Testis (tissue), 2 donors: ENCODE measurements at regions not wholly inside any gene's neighbourhood (a gene's known extent, or its start where the extent isn't known, plus 50 kb on each side); places are given as distances from the start of the nearest gene placed in this dataset.

Experiments used
- CTCF ChIP-seq, 3 experiments: fragments of 450-650 bp in 2 of 3; fragments of 200-600 bp in 1 of 3; sonication (generic) in 1 of 3; IDR thresholded peaks; one replicate each; pipeline ENCODE4 v1.5.1; 2016 to 2019; ENCODE audit warnings: antibody characterized with exemption in 3 of 3, mild to moderate bottlenecking in 2 of 3, moderate library complexity in 1 of 3
- POLR2A ChIP-seq: fragments of 450-650 bp; IDR thresholded peaks from one replicate; pipeline ENCODE4 v1.6.1; 2017; ENCODE audit warnings: antibody characterized with exemption, mild to moderate bottlenecking, moderate library complexity

DNA sequence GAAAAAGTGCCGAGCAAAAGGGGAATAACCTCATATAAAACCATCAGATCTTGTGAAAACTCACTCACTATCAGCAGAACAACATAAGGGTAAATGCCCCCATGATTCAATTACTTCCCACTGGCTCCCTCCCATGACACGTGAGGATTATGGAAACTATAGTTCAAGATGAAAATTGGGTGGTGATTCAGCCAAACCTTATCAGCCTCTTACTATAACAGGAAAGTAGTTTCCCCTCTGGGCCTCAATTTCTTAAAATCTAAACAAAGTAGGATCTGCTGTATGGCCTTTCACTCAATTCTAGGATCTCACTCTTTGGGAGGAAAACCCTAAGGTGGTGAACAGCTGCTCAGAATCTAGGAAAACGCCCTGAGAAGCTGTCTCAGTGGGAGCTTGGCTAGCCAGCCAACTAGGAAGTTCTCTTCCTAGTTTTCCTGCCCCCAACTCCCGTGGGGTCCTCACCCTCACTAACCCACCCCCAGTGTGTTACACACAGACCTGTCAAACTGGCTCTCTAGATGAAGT is 1017.1 kb upstream of the HS3ST1 start:
- TF ChIP-seq CTCF (IDR thresholded peaks at IDR 0.05), result no peak
- no peak for TF ChIP-seq POLR2A
